ENCODE measurements at regions not wholly inside any gene's neighbourhood (a gene's known extent, or its start where the extent isn't known, plus 50 kb on each side); places are given as distances from the start of the nearest gene placed in this dataset.

DNA sequence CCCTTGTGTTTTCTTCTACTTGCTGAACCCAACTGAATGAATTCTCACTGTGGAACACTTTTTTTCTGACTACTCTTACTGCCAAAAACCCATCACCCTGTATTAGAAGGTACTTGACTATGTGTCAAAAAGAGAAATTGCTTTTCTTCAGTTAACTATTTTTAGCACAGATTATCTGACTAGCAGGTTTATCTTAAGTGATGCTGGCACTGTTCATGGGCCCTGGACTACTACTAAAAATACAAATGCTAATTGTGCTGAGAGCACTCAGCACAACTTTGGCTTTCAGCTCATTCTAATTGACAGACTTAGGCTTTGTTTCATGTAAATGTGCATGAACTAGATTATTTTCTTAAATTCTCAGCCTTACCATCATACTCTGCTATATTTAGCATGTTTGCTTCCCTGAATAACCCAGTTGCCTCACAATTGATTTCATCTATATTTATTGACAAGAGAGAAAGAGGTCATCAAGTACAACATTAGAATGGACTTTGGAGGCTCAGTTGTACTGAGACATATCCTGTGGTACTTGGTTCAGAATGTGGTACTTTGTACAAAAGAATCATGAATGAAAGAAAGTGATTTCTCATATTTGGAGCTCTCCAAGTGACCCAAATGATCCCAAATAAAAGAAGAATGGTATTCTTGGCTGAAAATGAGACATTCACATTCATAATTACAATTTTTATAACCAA lies 478.3 kb downstream of the KCNA4 start:
- Histone ChIP-seq H3K9me3 (ENCODE audit: insufficient read depth, low read length, severe bottlenecking) (no peaks in the 10 kb centered on the region), H3K79me2 (ENCODE audit: insufficient read depth, low read length) (no peaks in the 10 kb centered on the region), H3K27me3 (ENCODE audit: insufficient read depth, low read length, poor library complexity) (no peaks in the 10 kb centered on the region), H3K36me3 (ENCODE audit: insufficient read depth, low read length) (no peaks in the 10 kb centered on the region), H2AFZ (ENCODE audit: low read depth, low read length) (no peak overlapping the region), H3K4me1 (ENCODE audit: insufficient read depth, low read length) (no peaks in the 10 kb centered on the region), H3K9ac (ENCODE audit: low read depth, low read length) (no peak overlapping the region), H3K4me2 (ENCODE audit: insufficient read depth, low read length) (no peak overlapping the region), H4K20me1 (ENCODE audit: insufficient read depth, low read length) (no peaks in the 10 kb centered on the region), H3K27ac (ENCODE audit: low read length) (no peak overlapping the region), H3K4me3 (ENCODE audit: low read depth in 1 of 2, low read length in 2 of 2) (no peak overlapping the region)
- no peak for DNase-seq
- TF ChIP-seq EZH2 (IDR thresholded peaks at IDR 0.05; ENCODE audit: borderline replicate concordance, low read depth, low read length, severe bottlenecking) = no peak
- TF ChIP-seq, protein P1, sequence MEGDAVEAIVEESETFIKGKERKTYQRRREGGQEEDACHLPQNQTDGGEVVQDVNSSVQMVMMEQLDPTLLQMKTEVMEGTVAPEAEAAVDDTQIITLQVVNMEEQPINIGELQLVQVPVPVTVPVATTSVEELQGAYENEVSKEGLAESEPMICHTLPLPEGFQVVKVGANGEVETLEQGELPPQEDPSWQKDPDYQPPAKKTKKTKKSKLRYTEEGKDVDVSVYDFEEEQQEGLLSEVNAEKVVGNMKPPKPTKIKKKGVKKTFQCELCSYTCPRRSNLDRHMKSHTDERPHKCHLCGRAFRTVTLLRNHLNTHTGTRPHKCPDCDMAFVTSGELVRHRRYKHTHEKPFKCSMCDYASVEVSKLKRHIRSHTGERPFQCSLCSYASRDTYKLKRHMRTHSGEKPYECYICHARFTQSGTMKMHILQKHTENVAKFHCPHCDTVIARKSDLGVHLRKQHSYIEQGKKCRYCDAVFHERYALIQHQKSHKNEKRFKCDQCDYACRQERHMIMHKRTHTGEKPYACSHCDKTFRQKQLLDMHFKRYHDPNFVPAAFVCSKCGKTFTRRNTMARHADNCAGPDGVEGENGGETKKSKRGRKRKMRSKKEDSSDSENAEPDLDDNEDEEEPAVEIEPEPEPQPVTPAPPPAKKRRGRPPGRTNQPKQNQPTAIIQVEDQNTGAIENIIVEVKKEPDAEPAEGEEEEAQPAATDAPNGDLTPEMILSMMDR (IDR thresholded peaks at IDR 0.05; ENCODE audit: borderline replicate concordance, extremely low read depth, low read length, poor library complexity, severe bottlenecking) = no peak
- no peak for ATAC-seq (ENCODE audit: insufficient read depth, low read depth)

DNA sequence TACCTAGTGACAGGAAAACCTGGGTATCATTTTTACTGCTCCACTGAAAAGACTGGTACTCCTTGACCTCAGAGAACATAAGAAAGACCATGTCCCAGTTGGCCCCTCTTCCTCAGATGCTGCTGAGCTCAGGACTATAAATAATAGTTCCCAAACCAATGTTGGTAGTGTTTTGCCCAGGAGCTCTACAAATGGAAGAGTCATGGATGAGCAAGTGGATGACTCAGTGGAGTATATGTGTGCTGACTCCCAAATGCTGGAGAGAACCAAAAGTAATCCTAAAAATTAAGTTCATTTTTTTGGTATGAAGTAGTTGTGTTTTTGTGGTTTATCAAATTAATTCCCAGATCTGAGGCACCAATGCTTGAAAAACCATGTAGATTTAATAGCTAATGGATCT lies 482.0 kb downstream of the KCNA4 start:
- no peak overlapping the region for H3K4me3 ChIP-seq (ENCODE audit: low read depth in 1 of 2, low read length in 2 of 2)
- no peak overlapping the region for H3K27ac ChIP-seq (ENCODE audit: low read length)
- no peak for TF ChIP-seq EZH2 (IDR thresholded peaks at IDR 0.05; ENCODE audit: borderline replicate concordance, low read depth, low read length, severe bottlenecking)
- no peak overlapping the region for H3K4me2 ChIP-seq (ENCODE audit: insufficient read depth, low read length)
- DNase-seq = no peak
- H3K9ac ChIP-seq (ENCODE audit: low read depth, low read length) = no peak overlapping the region
- no peaks in the 10 kb centered on the region for H3K27me3 ChIP-seq (ENCODE audit: insufficient read depth, low read length, poor library complexity)
- ATAC-seq (ENCODE audit: insufficient read depth, low read depth) = no peak
- no peak overlapping the region for H2AFZ ChIP-seq (ENCODE audit: low read depth, low read length)
- H3K36me3 ChIP-seq (ENCODE audit: insufficient read depth, low read length) = no peaks in the 10 kb centered on the region
- H3K4me1 ChIP-seq (ENCODE audit: insufficient read depth, low read length) = no peaks in the 10 kb centered on the region
- no peaks in the 10 kb centered on the region for H4K20me1 ChIP-seq (ENCODE audit: insufficient read depth, low read length)
- H3K9me3 ChIP-seq (ENCODE audit: insufficient read depth, low read length, severe bottlenecking) = no peaks in the 10 kb centered on the region
- no peaks in the 10 kb centered on the region for H3K79me2 ChIP-seq (ENCODE audit: insufficient read depth, low read length)

DNA sequence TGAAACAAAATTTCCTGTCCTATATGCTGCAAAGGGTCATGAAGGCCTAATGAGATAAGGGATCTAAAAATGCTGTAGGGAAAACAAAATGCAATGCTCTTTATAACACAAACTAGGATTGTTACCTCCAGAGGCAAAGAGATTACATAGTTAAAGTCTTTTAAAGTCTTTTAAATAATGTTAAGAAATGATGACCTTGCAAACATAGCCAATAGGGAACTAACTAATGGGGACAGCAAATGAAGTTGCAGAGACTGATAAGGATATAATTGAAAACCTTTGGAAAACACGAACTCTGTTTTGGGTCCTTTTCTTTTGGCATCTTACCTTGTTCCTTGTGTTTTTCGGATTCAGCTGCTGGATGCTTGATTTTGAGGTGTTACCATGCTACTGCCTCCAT lies 485.9 kb downstream of the KCNA4 start:
- H3K79me2 ChIP-seq (ENCODE audit: insufficient read depth, low read length) = no peaks in the 10 kb centered on the region
- no peak overlapping the region for H2AFZ ChIP-seq (ENCODE audit: low read depth, low read length)
- ATAC-seq (ENCODE audit: insufficient read depth, low read depth) = no peak
- H3K4me3 ChIP-seq (ENCODE audit: low read depth in 1 of 2, low read length in 2 of 2) = no peak overlapping the region
- H3K36me3 ChIP-seq (ENCODE audit: insufficient read depth, low read length) = no peaks in the 10 kb centered on the region
- no peaks in the 10 kb centered on the region for H4K20me1 ChIP-seq (ENCODE audit: insufficient read depth, low read length)
- DNase-seq = no peak
- H3K9me3 ChIP-seq (ENCODE audit: insufficient read depth, low read length, severe bottlenecking) = no peaks in the 10 kb centered on the region
- H3K27ac ChIP-seq (ENCODE audit: low read length) = no peak overlapping the region
- H3K27me3 ChIP-seq (ENCODE audit: insufficient read depth, low read length, poor library complexity) = no peaks in the 10 kb centered on the region
- no peak for TF ChIP-seq EZH2 (IDR thresholded peaks at IDR 0.05; ENCODE audit: borderline replicate concordance, low read depth, low read length, severe bottlenecking)
- TF ChIP-seq, protein P1 (IDR thresholded peaks at IDR 0.05; ENCODE audit: borderline replicate concordance, extremely low read depth, low read length, poor library complexity, severe bottlenecking) = no peak
- H3K9ac ChIP-seq (ENCODE audit: low read depth, low read length) = no peak overlapping the region
- H3K4me2 ChIP-seq (ENCODE audit: insufficient read depth, low read length) = no peak overlapping the region
- H3K4me1 ChIP-seq (ENCODE audit: insufficient read depth, low read length) = no peaks in the 10 kb centered on the region

DNA sequence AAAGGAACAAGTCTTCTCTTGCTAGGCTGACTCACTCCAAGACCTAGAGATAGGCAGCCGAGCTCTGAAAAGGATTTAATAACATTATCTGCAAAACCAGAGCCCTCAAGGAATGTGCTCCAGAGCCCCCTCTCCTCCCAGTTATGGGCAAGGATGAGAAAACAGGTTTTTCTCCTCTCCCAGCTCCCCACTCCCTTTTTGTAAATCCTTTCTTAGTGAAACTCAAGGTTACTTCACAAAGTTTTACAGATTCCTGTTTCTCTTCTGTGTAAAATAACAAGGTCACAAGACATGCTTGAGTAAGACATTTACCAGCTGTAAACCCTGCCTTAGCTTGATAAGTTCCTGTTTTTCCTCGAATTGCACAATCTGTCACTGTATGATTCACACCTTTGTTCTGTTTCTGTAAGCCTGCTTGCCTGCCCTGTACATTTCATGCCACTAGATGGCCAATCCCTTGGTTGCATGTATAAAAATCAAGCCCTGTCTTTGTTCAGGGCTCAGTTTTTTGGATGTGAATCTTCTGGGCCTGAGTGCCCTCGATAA lies 489.4 kb downstream of the KCNA4 start:
- H3K4me3 ChIP-seq (ENCODE audit: low read depth in 1 of 2, low read length in 2 of 2) = no peak overlapping the region

More for the DNA sequence above, 489.4 kb downstream of the KCNA4 start:
- DNase-seq (no peak), ATAC-seq (ENCODE audit: insufficient read depth, low read depth) (no peak)
- no peaks in the 10 kb centered on the region for H3K36me3 ChIP-seq (ENCODE audit: insufficient read depth, low read length)
- no peaks in the 10 kb centered on the region for H3K27me3 ChIP-seq (ENCODE audit: insufficient read depth, low read length, poor library complexity)
- TF ChIP-seq EZH2 (IDR thresholded peaks at IDR 0.05; ENCODE audit: borderline replicate concordance, low read depth, low read length, severe bottlenecking) = no peak
- TF ChIP-seq, protein P1 (IDR thresholded peaks at IDR 0.05; ENCODE audit: borderline replicate concordance, extremely low read depth, low read length, poor library complexity, severe bottlenecking) = peak; percentile 25
- no peak overlapping the region for H3K27ac ChIP-seq (ENCODE audit: low read length)
- no peaks in the 10 kb centered on the region for H3K4me1 ChIP-seq (ENCODE audit: insufficient read depth, low read length)
- no peaks in the 10 kb centered on the region for H3K9me3 ChIP-seq (ENCODE audit: insufficient read depth, low read length, severe bottlenecking)
- no peak overlapping the region for H3K9ac ChIP-seq (ENCODE audit: low read depth, low read length)
- H4K20me1 ChIP-seq (ENCODE audit: insufficient read depth, low read length) = no peaks in the 10 kb centered on the region
- no peak overlapping the region for H3K4me2 ChIP-seq (ENCODE audit: insufficient read depth, low read length)
- H3K79me2 ChIP-seq (ENCODE audit: insufficient read depth, low read length) = no peaks in the 10 kb centered on the region
- H2AFZ ChIP-seq (ENCODE audit: low read depth, low read length) = no peak overlapping the region

All from DND-41 (cell line).